Glomerular endothelial cell (primary cell): ENCODE measurements at regions not wholly inside any gene's neighbourhood (a gene's known extent, or its start where the extent isn't known, plus 50 kb on each side); places are given as distances from the start of the nearest gene placed in this dataset.

ENCODE experiments used
- DNase-seq: peaks from one replicate; pipeline ENCODE4 v3.0.0-alpha.2; 2011; ENCODE audit warnings: low read depth, low spot score; ENCODE audit errors: extremely low read depth

DNA sequence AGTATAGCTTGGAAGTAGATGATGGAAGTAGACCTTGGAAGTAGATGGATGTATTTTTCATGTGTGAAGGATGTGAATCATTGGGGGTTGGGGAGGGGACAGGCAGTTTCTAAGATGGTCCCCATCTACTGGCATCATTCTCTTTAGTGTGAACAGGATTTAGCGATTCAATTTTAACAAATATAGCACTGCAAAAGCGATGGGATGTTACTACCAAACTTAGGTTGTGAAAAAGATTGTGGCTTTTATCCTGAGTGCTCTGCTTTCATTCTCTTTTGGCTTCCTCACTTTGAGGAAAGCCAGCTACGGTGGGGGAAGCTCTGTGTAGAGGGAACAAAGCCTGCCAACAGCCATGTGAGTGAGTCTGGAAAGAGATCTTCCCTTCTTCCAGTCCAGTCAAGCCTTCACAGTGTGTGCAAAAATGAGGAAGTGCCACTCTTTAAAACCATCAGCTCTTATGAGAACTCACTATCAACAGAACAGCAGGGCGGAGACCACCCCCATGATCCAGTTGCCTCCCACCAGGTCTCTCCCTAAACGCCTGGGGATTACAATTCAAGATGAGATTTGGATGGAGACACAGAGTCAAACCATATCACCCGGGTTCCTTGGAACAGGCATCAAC is 441.4 kb downstream of the SH3GL2 start:
- no peak for DNase-seq

DNA sequence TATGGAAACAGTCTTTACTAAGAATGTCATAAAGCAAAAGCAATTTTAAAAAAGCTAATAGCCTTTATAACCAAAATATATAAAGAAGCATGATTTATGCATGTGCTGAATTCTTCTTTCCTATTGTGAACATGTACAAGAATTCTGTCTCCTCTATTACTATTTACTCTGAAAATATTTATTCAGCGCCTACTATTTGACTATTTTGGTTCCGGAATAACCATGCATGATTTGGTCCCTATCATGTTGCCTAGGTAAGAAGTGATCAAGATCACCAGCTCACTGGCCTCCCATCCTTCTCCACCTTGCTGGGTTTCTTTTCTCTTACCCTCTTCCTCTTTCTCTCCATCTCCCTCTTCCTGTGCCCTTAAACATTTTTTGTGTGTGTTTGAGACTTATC is 443.8 kb downstream of the SH3GL2 start:
- no peak for DNase-seq

DNA sequence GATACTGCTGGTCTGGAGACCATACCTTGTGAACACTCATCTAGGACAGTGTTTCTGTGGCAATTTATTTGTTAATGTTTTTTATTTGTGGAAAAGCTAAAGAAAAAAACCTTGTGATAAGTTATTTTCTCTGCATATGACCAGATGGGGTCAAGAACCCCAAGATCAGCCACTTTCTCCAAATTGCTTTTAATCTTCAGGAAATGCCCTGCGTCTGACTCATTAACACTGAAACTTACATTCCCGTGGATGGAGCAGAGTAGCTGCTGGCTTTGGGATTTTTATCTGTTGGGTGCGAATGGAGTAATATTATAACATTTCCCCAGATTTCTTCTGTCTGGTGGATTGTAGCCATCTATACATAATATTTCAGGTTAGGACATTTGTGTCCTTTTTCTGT is 444.5 kb downstream of the SH3GL2 start:
- no peak for DNase-seq

DNA sequence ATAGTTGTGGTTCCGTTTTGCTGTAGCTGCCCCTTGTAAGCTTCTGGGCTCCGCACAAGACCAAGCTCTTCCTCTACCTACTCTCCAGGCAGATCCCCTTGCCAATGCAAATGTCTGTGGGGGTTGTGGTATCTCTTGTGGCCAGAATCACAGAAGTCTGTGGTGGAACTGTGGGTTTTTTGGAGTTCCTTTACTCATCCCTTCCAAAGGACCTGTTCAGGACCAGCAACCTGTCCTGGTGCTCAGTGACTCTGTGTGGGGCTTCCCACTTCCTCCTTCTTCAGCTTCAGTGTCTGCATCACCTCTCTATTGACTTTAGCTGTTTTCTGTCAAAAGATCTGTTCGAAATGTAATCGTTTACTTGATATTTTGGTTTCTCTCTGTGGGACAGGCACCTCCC is 441.3 kb upstream of the ADAMTSL1 start:
- no peak for DNase-seq

DNA sequence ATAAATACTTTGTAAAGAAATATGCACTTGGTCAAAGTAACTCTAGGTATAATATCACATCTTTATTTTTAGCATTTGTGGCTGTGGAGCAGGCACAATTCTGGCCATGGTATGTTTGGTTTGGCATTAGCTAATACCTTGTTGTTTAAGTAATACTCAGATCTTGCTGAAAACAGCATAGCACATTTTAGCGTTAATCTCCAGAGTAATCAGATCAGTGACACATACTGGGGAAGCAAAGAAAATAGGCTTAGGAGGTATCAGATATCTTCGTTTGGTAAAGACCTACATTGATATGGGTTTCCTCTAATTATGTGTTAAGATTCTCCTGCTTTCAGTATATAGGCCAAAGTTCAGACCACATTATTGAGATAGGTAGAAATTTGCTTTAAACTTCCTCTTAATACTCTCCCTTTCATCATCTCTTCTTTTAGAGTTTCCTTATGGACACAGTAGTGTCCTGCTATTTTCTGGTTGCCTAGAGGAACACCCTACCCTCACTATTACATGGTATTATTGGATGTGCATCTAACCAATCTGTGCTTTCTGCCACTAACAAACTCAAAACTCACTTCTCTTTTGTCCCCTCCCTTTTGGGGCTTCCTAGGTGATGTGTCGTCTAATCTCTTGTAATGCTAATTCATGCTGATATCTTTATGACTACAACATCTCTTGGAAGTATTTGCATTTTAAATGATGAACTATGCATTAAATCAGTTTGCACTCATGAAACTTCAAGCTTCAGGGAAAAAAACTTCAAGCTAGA is 437.3 kb upstream of the ADAMTSL1 start:
- no peak for DNase-seq

DNA sequence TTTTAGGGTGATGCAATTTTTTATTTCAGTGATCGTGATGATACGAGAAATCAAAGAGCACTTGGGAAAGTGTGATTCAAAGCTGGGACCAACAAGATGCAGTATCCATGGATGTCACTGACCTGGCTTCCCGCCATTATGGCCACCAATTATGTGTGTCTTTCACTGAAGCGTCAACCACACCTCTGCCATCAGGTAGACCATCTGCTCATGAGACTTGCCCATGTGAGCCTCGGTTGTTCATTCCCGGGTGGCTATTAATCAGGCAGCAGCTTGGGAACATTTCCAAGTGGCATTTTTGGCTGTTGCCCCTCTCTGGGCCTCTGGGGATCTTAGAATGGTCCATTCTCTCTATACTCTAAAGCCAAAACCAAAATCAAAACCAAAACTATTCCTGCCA is 436.0 kb upstream of the ADAMTSL1 start:
- DNase-seq: no peak

DNA sequence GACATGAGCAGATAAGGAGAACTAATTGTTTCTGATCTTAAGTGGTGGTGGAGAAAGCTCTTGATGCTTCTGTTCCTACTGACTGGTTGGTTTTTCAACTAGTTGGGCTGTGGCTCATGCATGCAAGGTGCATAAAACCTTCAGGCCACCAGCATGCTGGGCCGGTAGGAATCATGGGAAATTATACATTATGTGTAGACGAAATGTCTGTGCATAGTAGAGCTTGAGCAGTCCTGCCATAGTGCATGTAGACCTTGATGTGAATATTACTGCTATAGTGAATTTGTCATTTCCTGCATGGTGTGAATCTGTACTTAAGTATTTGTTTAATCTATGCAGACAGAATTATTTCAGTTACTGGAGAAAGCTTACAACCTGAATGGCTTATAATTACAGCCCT is 433.6 kb upstream of the ADAMTSL1 start:
- no peak for DNase-seq

DNA sequence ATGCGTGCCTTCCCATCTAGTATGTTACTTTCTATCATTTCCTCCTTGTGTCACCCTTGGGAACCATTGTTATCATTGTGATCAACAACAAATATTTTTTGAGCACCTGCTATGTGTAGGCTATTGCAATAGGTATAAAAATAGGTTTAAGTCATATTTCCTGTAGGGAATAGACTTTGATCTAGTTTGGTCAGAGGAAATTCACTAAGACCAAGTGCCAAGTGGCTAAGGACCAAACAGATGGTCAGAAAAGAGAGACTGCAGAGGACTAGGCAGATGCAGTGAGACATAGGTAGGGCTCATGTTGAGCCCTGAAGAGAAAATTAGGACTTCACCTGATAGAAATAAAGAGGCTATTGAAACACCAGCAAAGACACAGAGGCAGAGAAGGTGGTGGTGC is 430.0 kb upstream of the ADAMTSL1 start:
- no peak for DNase-seq

DNA sequence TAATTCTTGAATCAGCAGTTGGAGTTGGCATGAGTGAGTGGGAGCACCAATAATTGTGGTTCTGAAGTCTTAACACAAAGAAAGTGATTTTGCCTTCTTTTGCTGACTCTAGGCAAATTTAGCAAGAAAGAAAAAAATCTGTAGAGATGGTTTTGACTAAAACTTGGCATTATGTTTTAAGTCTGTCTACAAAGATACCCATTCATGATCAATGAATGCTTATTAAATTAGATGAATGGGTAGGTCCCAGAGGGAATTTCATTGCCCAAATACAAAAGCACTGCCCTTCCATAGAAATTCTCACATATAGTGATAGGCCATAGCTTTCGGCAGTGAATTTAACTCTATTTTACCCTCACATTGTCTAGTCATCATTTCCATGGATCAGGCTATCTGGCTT is 428.6 kb upstream of the ADAMTSL1 start:
- no peak for DNase-seq

DNA sequence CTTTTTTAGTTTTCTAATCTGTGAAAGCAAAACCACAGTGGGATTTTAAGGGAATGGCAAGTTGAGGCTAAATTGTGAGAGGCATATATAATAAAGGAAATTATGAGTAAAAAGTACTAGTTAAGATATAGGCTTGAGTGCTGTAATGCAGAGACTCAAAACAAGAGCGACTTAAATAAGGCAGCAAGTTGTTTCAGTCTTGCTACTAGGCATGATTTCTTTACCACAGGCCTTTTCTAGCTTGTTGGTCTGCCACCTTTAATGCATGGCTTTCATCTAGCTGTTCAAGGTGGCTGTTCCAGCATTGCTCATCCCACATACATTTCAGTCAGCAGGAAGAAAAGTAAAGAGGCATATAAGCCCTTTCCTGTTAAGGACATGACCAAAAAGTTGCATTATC is 427.9 kb upstream of the ADAMTSL1 start:
- no peak for DNase-seq

DNA sequence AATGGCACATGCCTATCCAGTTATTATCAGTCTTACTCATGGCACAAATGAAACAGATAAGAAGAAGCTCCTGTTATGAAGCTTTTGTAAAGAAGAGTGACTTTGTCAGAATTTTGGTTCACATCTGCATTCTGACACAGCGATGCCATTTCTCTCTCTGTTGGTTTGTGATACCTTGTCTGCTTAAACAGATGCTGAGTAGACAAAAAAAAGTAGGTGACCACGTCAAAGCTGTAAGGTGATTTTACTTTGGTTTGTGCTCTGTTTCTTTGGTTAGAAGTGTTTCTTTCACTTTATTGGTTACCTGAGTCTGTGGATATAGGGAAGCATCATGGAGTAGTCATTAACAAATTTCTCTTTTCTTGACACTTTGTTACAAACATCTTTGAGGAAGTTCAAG is 422.3 kb upstream of the ADAMTSL1 start:
- no peak for DNase-seq

DNA sequence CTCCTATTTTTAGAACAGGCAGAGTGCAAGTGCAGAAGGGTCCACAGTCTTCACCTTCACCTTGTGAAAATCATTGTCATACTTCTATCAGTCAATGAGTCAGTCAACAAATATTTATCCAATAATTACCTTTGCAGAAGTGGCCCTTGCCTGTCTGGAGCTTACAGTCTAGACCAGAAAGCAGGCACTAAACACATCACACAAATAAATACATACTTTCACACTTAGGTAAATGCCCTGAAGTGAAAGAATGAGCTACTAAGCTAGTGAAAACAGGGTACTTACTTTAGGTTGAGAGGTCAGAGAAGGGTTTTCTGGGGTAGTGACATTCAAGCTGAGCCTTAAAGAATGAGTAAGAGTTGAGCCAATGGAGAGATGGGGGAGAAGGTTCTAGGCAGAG is 421.9 kb upstream of the ADAMTSL1 start:
- no peak for DNase-seq

DNA sequence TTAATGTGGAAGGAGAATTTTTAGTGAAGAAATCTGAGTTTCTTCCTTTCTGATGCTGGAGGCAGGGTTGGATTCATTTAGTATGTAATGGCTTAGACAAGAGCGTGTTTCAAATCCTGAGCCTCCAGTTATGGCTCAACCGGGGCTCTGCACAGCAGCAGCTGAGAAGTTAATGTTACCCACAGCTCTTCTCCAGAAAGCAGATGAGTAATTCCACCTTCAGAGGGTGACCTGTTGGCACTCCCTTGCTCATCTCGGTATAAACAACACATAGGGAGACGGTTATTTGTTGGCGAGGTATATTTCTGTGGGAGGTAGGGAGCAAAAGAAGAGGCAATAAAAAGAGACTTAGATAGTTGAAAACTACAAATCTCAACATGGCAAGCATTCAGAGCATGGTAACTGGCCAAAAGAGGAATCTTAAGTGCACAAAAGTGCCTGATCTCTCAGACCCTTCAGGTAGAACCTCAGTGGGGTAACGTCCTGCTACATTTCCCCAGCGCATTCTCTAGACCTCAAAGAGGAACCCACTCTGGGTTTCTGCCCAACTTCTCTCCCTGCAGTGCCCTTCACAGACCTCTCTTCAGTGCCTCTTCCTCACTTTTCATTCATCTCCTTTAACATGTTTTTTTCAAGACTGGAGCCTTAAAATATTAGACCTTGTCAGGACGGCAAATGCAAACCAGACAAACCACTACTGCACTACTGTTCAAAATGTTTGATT is 417.5 kb upstream of the ADAMTSL1 start:
- no peak for DNase-seq

DNA sequence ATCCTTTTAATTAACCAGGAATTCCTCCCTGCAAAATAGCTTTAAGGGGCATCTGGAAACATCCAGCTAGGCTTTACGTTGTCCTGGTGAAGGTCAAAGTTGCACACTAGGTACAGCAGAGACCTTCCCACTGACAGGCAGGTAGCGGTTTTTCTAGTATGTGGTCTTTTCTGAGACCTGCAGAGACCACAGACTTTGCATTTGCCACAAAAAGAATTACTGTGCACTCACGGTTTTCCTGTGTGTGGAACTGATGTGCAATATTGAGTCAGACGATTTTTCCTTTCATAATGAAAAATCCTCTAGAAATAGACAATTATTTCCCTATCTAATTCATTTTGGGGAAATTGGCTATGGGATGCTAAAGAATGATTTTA is 417.0 kb upstream of the ADAMTSL1 start:
- DNase-seq: no peak

DNA sequence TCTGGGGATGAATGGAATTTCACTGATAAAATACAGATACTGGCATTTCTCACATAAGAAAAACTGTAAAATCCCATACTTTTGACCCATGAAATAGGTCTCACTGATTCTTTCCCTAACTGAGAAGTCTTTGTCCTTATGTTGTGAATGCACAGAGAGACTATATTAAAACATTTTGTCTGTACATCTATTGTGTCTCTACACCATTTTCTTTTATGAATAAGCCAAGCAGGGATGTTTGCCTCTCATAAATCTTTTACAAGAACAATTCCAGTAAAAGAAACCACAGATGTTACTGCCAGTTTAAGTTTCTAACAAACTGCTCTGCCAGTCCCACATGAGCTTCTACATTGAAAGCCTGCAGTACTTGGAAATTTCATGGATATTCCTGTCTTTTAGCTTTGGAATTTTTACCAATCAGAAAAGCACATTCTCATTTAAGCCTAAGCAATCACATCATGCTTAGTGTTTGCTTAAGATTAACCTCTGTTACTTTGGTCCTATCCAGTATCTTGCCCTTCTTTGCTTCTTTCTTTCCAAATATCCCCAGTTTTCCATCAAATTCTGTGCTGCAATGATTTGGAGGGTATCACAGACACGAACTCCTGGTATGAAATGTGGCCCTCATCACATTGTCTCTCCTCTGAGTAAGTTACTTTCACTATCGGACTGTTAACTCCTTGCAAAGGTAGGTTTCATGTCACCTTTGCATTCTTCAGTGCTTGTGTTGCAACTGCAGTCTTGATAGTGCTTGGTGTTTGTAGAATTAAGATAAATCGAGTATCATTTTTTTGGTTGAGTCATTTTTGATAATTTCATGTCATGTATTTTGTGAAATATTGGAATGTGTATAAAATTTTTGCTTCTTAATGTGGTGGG is 415.1 kb upstream of the ADAMTSL1 start:
- DNase-seq: no peak

DNA sequence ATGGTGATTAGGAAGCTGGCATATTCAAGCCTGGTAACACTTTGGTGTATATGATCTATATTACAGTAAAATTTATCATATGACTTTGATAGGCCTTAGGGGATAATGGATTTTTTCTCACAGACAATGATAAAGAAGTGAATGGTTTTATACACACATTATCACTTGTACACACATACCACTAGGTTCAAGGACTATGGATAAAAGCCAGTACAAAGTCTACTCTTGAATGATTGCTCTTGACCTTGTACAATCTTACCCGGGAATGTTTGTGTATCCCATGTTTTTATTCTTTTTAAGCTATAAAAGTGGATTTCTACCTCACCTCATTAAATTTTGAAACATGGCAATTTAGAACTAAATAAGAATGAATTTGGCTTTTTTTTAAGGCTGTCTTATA is 414.5 kb upstream of the ADAMTSL1 start:
- DNase-seq: no peak

DNA sequence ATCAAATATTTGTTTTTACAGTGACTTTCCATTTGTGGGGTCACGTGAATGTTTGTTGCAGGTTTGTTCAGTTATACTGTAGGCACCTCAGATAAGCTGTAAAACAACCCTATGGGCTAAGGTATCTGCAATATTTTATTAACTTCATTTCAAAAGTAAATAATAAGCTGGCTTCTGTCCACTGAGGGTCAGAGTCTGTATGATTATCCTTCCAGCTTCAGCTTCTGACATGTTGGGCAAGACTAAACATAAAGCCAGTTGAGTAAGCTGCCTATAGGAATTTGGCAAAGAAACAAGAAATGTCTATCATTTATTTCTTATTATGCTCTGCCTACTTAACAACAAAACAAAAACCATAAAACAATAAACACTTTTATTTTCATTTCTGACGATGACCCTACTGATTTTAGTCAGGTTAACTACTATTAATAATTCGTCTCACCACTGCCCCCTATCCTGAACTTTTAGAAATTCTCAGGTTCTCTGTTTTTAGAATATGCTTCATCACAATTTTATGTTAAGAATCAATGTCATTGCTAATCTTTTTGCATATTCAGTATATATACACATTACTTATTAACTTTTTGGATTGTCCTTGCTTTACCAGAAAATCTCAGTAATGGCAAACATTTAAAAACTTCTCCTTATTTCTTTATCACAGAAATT is 413.6 kb upstream of the ADAMTSL1 start:
- no peak for DNase-seq

DNA sequence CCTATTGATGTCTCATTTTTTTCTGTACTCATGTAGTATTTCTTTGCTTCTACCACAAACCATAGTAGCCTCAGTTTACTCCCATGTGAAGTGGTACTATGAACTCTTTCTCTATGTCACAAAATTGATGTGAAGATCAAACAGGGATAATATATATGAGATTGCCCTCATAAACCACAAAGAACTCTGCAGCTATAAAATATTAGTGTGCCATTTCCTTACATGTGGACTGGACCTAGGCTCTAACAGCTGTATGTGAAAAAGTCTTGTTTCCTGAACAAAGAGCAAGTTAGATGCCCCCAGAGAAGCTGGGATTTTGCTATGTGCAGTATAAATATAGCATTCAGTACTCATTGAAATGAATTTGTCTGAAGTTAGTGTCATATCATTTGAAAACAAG is 412.6 kb upstream of the ADAMTSL1 start:
- DNase-seq: no peak

DNA sequence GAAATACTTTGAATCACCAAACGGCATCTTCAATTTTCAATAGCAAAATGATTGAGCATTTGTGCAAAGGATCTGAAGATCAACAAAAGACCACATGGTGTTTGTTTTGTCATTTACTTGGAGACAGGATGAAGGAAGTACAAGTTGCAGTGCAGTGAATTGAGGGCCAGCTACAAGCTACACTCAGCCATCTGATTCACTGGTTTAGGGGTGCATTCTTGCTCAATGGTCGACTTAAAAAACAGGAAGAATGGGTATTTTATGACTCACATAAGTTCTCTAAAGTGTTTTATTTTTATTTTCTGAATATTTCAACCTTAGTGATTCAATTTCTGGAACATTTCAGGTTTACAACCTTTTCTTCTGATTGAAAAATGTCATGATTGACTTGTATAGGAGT is 412.1 kb upstream of the ADAMTSL1 start:
- DNase-seq: no peak

DNA sequence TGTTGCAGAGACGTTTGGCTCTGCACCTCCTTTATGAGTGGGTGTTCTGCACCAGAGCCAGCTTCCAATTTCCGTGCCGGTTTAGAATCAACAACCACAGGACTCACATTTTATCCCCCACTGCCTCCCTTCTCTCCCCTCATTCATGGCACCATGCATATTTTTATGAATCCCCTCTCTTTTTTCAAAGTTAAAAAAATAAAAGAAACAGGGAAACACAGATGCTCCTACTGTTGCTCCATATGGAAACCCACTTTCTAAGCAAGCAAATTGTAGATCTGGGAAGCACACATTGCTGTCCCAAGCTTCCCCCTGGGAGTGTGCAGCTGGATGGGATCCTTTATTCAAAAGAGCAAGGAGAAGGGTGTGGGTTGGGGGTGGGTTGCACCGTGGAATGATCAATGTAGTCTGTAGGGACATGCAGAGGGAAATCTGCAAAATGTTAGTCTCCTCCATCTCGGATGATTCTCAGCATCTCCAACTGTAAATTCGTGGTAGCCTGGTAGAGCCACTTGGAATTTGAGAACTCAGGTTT is 410.0 kb upstream of the ADAMTSL1 start:
- DNase-seq: no peak
